Loucy (cell line): ENCODE measurements at regions not wholly inside any gene's neighbourhood (a gene's known extent, or its start where the extent isn't known, plus 50 kb on each side); places are given as distances from the start of the nearest gene placed in this dataset.
"Not testable (repeated sequence)": the region's sequence is repeated elsewhere in the genome, so short reads cannot be mapped to it uniquely, and the experiment has no call there.

ENCODE experiments used
- H2AFZ ChIP-seq: fragments of 200-600 bp; sonication (generic); 2 replicates; pipeline ENCODE4 v1.6.0; 2016; ENCODE audit warnings: antibody characterized with exemption, mild to moderate bottlenecking, low read length, moderate library complexity
- H3F3A ChIP-seq: fragments of 200-600 bp; 2 replicates; pipeline ENCODE4 v1.6.0; 2016; ENCODE audit warnings: antibody characterized with exemption, low read depth, mild to moderate bottlenecking
- H3K27me3 ChIP-seq: fragments of 200-600 bp; sonication (generic); 2 replicates; pipeline ENCODE4 v1.6.1; 2014; ENCODE audit warnings: low read length, mild to moderate bottlenecking; ENCODE audit not compliant: insufficient read depth, poor library complexity, severe bottlenecking
- H3K36me3 ChIP-seq: fragments of 200-600 bp; sonication (generic); 2 replicates; pipeline ENCODE4 v1.6.1; 2016; ENCODE audit warnings: low read length; ENCODE audit not compliant: insufficient read depth
- H3K4me1 ChIP-seq: fragments of 200-600 bp; sonication (generic); 2 replicates; pipeline ENCODE4 v1.5.1; 2014; ENCODE audit warnings: low read length, mild to moderate bottlenecking; ENCODE audit not compliant: insufficient read depth, poor library complexity, severe bottlenecking
- H3K4me2 ChIP-seq: fragments of 200-600 bp; sonication (generic); 2 replicates; pipeline ENCODE4 v1.6.0; 2014; ENCODE audit warnings: antibody characterized with exemption, low read length, low read depth, mild to moderate bottlenecking; ENCODE audit not compliant: poor library complexity, severe bottlenecking
- H3K4me3 ChIP-seq: fragments of 200-600 bp; sonication (generic); 2 replicates; pipeline ENCODE4 v1.5.1; 2014; ENCODE audit warnings: low read length, mild to moderate bottlenecking, mixed read lengths; ENCODE audit not compliant: poor library complexity, severe bottlenecking
- H3K79me2 ChIP-seq: fragments of 200-600 bp; sonication (generic); 2 replicates; pipeline ENCODE4 v1.6.1; 2014; ENCODE audit warnings: low read length; ENCODE audit not compliant: insufficient read depth
- H3K9ac ChIP-seq: fragments of 200-600 bp; sonication (generic); 2 replicates; pipeline ENCODE4 v1.6.0; 2014; ENCODE audit warnings: mild to moderate bottlenecking, low read depth, low read length, moderate library complexity; ENCODE audit not compliant: poor library complexity, severe bottlenecking
- H3K9me2 ChIP-seq: fragments of 200-600 bp; sonication (generic); replicated peaks from 2 replicates; pipeline ENCODE4 v1.6.1; 2016; ENCODE audit warnings: low read depth, low read length, mixed read lengths
- H3K9me3 ChIP-seq: fragments of 200-600 bp; sonication (generic); 2 replicates; pipeline ENCODE4 v1.6.1; 2014; ENCODE audit warnings: mild to moderate bottlenecking, antibody characterized with exemption, low read length, low read depth; ENCODE audit not compliant: insufficient read depth
- H4K20me1 ChIP-seq: fragments of 200-600 bp; sonication (generic); 2 replicates; pipeline ENCODE4 v1.6.0; 2014; ENCODE audit warnings: antibody characterized with exemption, low read length, mild to moderate bottlenecking; ENCODE audit not compliant: insufficient read depth, poor library complexity, severe bottlenecking

DNA sequence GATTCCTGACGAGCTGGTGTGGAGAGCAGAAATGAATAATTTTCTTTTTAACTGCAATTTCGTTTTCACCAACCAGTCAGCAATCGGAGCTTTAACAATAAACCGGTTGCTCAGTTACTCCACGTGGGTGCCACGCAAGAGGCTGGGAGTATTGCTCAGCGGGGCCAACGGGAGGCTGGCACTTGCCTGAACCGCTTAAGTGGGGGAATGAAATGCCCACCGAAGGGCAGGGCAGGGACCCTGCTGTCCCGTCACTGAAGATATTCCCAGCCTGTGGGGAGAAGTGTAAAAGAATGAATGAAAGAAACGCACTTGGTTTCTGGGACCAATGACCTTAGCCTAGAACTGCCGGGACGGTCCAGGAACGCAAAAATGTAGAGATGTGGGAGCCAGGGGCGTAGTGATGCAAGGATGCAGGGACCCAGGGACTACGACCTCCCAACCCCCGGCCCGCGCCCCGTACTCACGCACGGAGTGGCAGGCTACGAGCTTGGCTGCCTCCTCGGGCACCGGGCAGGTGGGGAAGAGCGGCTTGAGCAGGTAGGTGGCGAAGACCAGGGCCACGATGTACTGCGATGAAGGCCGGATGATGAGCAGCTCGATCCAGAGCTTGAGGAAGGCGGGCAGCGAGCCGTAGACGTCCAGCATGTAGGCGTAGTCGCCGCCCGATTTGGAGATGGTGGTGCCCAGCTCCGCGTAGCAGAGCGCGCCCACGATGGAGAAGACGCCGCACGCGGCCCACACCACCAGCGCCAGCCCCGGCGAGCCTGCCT, 79.8 kb upstream of the METTL9 start:
- peak overlapping the region; percentile 15; the same call in 1 of the 2 replicates for H2AFZ ChIP-seq
- peaks cover 47% of the 10 kb centered on the region for H3K79me2 ChIP-seq

DNA sequence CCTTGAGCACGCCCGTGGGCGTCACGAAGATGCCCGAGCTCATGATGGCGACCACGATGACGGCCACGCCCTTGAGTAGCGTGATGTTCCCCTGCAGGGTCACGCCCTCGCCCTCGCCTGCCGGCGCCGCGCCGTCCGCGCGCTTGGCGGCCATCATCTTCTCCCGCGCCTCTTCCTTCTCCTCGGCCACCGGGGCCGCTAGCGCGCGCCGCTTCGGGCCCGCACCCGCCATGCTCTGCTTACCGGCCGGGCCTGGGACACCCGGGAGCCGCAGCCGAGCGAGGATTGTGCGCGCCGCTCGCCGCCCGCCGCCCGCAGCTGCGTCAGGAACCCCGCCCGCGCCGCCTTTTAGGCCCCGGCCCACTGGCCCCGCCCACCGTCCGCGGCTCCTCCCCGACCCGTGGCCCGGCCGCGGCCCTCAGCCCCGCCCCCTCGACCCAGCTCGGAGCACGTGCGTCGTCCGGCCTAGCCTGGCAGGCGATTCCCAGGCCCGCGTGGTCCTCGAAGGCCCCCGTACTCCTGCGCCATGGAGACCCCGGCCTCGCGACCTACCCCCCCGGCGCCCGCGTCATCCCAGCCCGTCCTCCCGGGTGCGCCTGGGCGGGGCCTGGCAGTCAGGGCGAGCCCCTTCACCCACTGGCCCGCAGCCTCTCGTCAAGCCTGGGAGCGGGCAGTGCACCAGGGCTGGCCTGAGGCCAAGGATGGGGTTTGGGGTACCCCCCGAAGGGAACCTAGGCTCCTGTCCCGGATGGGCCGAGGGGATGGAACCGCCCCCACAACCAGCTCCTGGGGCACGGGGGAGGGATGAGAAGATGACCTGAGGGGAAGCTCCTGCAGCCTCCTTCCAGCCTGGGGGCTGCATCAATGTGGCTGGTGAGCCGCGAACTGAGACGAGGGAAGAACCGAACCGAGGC, 79.0 kb upstream of the METTL9 start:
- H3F3A ChIP-seq, H3K4me1 ChIP-seq, H3K36me3 ChIP-seq, H3K9me3 ChIP-seq, H3K9me2 ChIP-seq, H3K27me3 ChIP-seq: not testable (repeated sequence)
- Histone ChIP-seq H3K79me2 (peaks cover 40% of the 10 kb centered on the region), H4K20me1 (peaks cover 16% of the 10 kb centered on the region), H2AFZ (peak overlapping the region; percentile 96), H3K9ac (peak overlapping the region; percentile 81), H3K4me2 (peak overlapping the region; percentile 51), H3K4me3 (peak overlapping the region; percentile 77)

More for the DNA sequence above, 79.8 kb upstream of the METTL9 start:
- H4K20me1 ChIP-seq, result peaks cover 21% of the 10 kb centered on the region
- not testable (repeated sequence) for H3K36me3 ChIP-seq, H3K4me1 ChIP-seq, H3K27me3 ChIP-seq, H3K9me2 ChIP-seq, H3F3A ChIP-seq, H3K9me3 ChIP-seq
- peak overlapping the region; percentile 81 for H3K9ac ChIP-seq
- peak overlapping the region; percentile 98 for H3K4me2 ChIP-seq
- H3K4me3 ChIP-seq, result peak overlapping the region; percentile 77

DNA sequence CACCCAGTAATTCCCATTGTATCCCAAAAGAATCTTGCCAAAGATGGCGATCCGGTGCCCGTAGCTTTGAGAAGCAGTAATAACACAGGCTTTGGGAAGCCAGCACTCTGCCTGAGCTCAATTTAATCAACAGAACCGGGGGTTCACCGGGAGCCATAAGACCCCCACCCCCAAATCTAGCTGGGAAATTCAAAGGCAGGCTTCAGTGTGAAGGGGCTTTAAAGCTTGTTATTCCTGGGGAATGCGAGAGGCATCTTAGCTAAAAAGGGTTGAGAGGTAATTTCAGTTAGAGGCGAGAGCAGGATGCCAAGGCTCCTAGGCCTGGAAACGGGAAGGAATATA, 78.4 kb upstream of the METTL9 start:
- not testable (repeated sequence) for H3K9me3 ChIP-seq, H3K9me2 ChIP-seq, H3F3A ChIP-seq, H3K27me3 ChIP-seq, H2AFZ ChIP-seq, H3K4me3 ChIP-seq, H3K4me1 ChIP-seq, H4K20me1 ChIP-seq, H3K4me2 ChIP-seq, H3K36me3 ChIP-seq, H3K9ac ChIP-seq
- H3K79me2 ChIP-seq, result peaks cover 34% of the 10 kb centered on the region

GRCh38 chr16:21521390-21522143, 77.8 kb upstream of the METTL9 start:
- H3K9ac ChIP-seq, H2AFZ ChIP-seq, H3F3A ChIP-seq, H4K20me1 ChIP-seq, H3K9me3 ChIP-seq, H3K27me3 ChIP-seq, H3K36me3 ChIP-seq, H3K9me2 ChIP-seq, H3K4me3 ChIP-seq, H3K4me1 ChIP-seq, H3K4me2 ChIP-seq: not testable (repeated sequence)
- H3K79me2 ChIP-seq, result peaks cover 28% of the 10 kb centered on the region

DNA sequence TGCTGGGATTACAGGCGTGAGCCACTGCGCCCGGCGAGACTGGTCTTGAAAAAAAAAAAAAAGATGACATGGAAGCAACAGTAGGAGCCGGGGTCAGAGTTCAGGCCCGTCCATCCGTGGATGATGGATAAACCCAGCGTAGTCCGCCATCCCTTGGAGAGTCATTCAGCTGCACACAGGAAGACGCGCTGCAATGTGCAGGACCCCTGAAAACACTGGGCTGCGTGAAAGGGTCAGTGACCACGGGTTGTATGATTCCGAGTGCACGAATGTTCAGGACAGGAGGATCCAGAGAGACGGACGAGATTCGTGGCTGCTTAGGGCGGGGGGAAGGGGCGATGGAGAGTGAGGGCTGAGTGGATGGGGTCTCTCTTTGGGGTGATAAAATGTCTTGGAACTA, 76.5 kb upstream of the METTL9 start:
- not testable (repeated sequence) for H2AFZ ChIP-seq, H3K36me3 ChIP-seq, H3K4me3 ChIP-seq, H3K4me2 ChIP-seq, H3K4me1 ChIP-seq, H3K9ac ChIP-seq, H3K27me3 ChIP-seq, H4K20me1 ChIP-seq, H3K9me2 ChIP-seq, H3F3A ChIP-seq, H3K9me3 ChIP-seq
- H3K79me2 ChIP-seq, result peaks cover 19% of the 10 kb centered on the region
